ENCODE measurements at regions not wholly inside any gene's neighbourhood (a gene's known extent, or its start where the extent isn't known, plus 50 kb on each side); places are given as distances from the start of the nearest gene placed in this dataset.

- TF ChIP-seq, protein P1, sequence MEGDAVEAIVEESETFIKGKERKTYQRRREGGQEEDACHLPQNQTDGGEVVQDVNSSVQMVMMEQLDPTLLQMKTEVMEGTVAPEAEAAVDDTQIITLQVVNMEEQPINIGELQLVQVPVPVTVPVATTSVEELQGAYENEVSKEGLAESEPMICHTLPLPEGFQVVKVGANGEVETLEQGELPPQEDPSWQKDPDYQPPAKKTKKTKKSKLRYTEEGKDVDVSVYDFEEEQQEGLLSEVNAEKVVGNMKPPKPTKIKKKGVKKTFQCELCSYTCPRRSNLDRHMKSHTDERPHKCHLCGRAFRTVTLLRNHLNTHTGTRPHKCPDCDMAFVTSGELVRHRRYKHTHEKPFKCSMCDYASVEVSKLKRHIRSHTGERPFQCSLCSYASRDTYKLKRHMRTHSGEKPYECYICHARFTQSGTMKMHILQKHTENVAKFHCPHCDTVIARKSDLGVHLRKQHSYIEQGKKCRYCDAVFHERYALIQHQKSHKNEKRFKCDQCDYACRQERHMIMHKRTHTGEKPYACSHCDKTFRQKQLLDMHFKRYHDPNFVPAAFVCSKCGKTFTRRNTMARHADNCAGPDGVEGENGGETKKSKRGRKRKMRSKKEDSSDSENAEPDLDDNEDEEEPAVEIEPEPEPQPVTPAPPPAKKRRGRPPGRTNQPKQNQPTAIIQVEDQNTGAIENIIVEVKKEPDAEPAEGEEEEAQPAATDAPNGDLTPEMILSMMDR (IDR thresholded peaks at IDR 0.05): no peak
- TF ChIP-seq EZH2phosphoT487 (IDR thresholded peaks at IDR 0.05) (no peak), EZH2 (IDR thresholded peaks at IDR 0.05) (no peak)
These were observed 235.4 kb downstream of the EBLN2 start for GRCh38 chr3:73296859-73297258.

All from neural progenitor cell (in vitro differentiated cells).